H1 (cell line): ENCODE measurements at regions not wholly inside any gene's neighbourhood (a gene's known extent, or its start where the extent isn't known, plus 50 kb on each side); places are given as distances from the start of the nearest gene placed in this dataset.

Source experiments
- CTCF ChIA-PET: fragments of 300-600 bp; sonication (Branson Sonifier 250); formaldehyde crosslinking; loops from one replicate; lab custom pipeline; 2021; ENCODE audit not compliant: partially characterized antibody; lab: Charles Lee
- POLR2A ChIA-PET: fragments of 300-600 bp; sonication (Branson Sonifier 250); formaldehyde crosslinking; loops from one replicate; lab custom pipeline; 2021; ENCODE audit warnings: inconsistent platforms; ENCODE audit not compliant: partially characterized antibody; lab: Charles Lee
- DNase-seq, 2 experiments: peaks; one replicate each; pipeline versions ENCODE4 v3.0.0 to v3.0.0-alpha.2; 2010 to 2022; ENCODE audit warnings: low spot score in 2 of 2, low read depth in 1 of 2, mixed read lengths in 1 of 2
- FAIRE-seq: peaks from 2 replicates; lab custom pipeline; 2011; peaks lifted over from hg19 to GRCh38; lab: Jason Lieb, UNC
- H2AFZ ChIP-seq: 2 replicates; pipeline ENCODE4 v1.8.1; 2012; ENCODE audit warnings: low read length, inconsistent platforms
- H2AK5ac ChIP-seq: 2 replicates; pipeline ENCODE4 v1.6.1; 2013; ENCODE audit warnings: low read depth, low read length
- H2BK120ac ChIP-seq: replicated peaks from 2 replicates; pipeline ENCODE3; 2013; ENCODE audit warnings: low read depth, low read length, inconsistent platforms
- H2BK12ac ChIP-seq: 2 replicates; pipeline ENCODE4 v1.6.1; 2013; ENCODE audit warnings: low read depth, low read length
- H2BK15ac ChIP-seq: 2 replicates; pipeline ENCODE4 v1.6.1; 2013; ENCODE audit warnings: low read length
- H2BK20ac ChIP-seq: 2 replicates; pipeline ENCODE4 v1.6.1; 2013; ENCODE audit warnings: low read length
- H2BK5ac ChIP-seq: 2 replicates; pipeline ENCODE4 v1.6.1; 2013; ENCODE audit warnings: low read depth, low read length
- H3K14ac ChIP-seq: 2 replicates; pipeline ENCODE4 v1.6.1; 2013; ENCODE audit warnings: inconsistent platforms; ENCODE audit not compliant: insufficient read length
- H3K18ac ChIP-seq: 2 replicates; pipeline ENCODE4 v1.6.1; 2013; ENCODE audit warnings: low read length; ENCODE audit errors: extremely low read depth
- H3K23ac ChIP-seq: 2 replicates; pipeline ENCODE4 v1.6.1; 2013; ENCODE audit warnings: inconsistent platforms; ENCODE audit not compliant: insufficient read length
- H3K23me2 ChIP-seq: 2 replicates; pipeline ENCODE4 v1.6.1; 2013; ENCODE audit warnings: low read depth, low read length
- H3K27ac ChIP-seq: 2 replicates; pipeline ENCODE4 v1.6.1; 2011; ENCODE audit warnings: low read depth, low read length, inconsistent platforms
- H3K27me3 ChIP-seq, 4 experiments: replicated peaks in 1 of 4; 1 replicate in 1 of 4; 2 replicates in 3 of 4; pipeline versions ENCODE4 v1.6.1 to v1.8.1; 2011 to 2013; ENCODE audit warnings: low read length in 3 of 4, mild to moderate bottlenecking in 3 of 4, inconsistent platforms in 2 of 4, mixed read lengths in 2 of 4, moderate library complexity in 1 of 4; ENCODE audit not compliant: control insufficient read depth in 3 of 4, insufficient read depth in 3 of 4; ENCODE audit errors: extremely low read depth in 1 of 4
- H3K36me3 ChIP-seq, 4 experiments: 2 replicates each; pipeline versions ENCODE4 v1.6.1 to v1.8.1; 2011 to 2013; ENCODE audit warnings: mild to moderate bottlenecking in 4 of 4, low read length in 3 of 4, moderate library complexity in 2 of 4, control low read depth in 1 of 4, inconsistent platforms in 1 of 4; ENCODE audit not compliant: insufficient read depth in 4 of 4, control insufficient read depth in 2 of 4
- H3K4ac ChIP-seq: replicated peaks from 2 replicates; pipeline ENCODE3; 2013; ENCODE audit warnings: low read length, low read depth, mixed read lengths, inconsistent platforms; ENCODE audit not compliant: insufficient read length
- H3K4me1 ChIP-seq, 4 experiments: replicated peaks in 1 of 4; 1 replicate in 1 of 4; 2 replicates in 3 of 4; pipeline versions ENCODE4 v1.6.1 to v1.8.1; 2011 to 2013; ENCODE audit warnings: low read length in 3 of 4, inconsistent platforms in 2 of 4, mixed read lengths in 1 of 4; ENCODE audit not compliant: insufficient read depth in 4 of 4, control insufficient read depth in 3 of 4
- H3K4me2 ChIP-seq, 2 experiments: 2 replicates each; pipeline versions ENCODE4 v1.6.1 to v1.8.1; 2011 to 2013; ENCODE audit warnings: low read depth in 2 of 2, low read length in 2 of 2, control low read depth in 1 of 2, inconsistent platforms in 1 of 2, mild to moderate bottlenecking in 1 of 2; ENCODE audit not compliant: insufficient read depth in 1 of 2
- H3K4me3 ChIP-seq, 4 experiments: fragments of 200-600, 300-600 bp in 1 of 4; sonication (generic), shearing (Covaris generic), sonication (Bioruptor Twin) in 1 of 4; 2 replicates each; pipeline versions ENCODE4 v1.5.1 to v1.8.1; 2011 to 2016; ENCODE audit warnings: low read length in 4 of 4, low read depth in 3 of 4, control low read depth in 2 of 4, inconsistent platforms in 2 of 4, mild to moderate bottlenecking in 2 of 4, mixed read lengths in 1 of 4, moderate library complexity in 1 of 4; ENCODE audit not compliant: insufficient read depth in 2 of 4; ENCODE audit errors: extremely low read depth in 1 of 4
- H3K56ac ChIP-seq: replicated peaks from 2 replicates; pipeline ENCODE3; 2013; ENCODE audit warnings: low read depth, mild to moderate bottlenecking, mixed read lengths, low read length, inconsistent platforms; ENCODE audit not compliant: insufficient read length
- H3K79me1 ChIP-seq: 2 replicates; pipeline ENCODE4 v1.6.1; 2013; ENCODE audit warnings: low read depth, low read length, control low read depth
- H3K79me2 ChIP-seq, 2 experiments: 2 replicates each; pipeline versions ENCODE4 v1.6.1 to v1.8.1; 2012 to 2013; ENCODE audit warnings: low read length in 2 of 2, mild to moderate bottlenecking in 2 of 2, inconsistent platforms in 1 of 2; ENCODE audit not compliant: insufficient read depth in 2 of 2, control insufficient read depth in 1 of 2
- H3K9ac ChIP-seq, 4 experiments: replicated peaks in 1 of 4; 1 replicate in 1 of 4; 2 replicates in 3 of 4; pipeline versions ENCODE4 v1.6.1 to v1.8.1; 2011 to 2013; ENCODE audit warnings: low read depth in 3 of 4, low read length in 3 of 4, control low read depth in 2 of 4, mild to moderate bottlenecking in 2 of 4, moderate library complexity in 2 of 4, inconsistent platforms in 1 of 4; ENCODE audit errors: extremely low read depth in 1 of 4
- H3K9me3 ChIP-seq, 2 experiments: 2 replicates each; pipeline versions ENCODE4 v1.6.1 to v1.8.1; 2012 to 2013; ENCODE audit warnings: mild to moderate bottlenecking in 2 of 2, moderate library complexity in 2 of 2, control low read depth in 1 of 2, inconsistent platforms in 1 of 2, low read depth in 1 of 2, low read length in 1 of 2, mixed read lengths in 1 of 2; ENCODE audit not compliant: insufficient read depth in 2 of 2
- H4K20me1 ChIP-seq, 2 experiments: replicated peaks in 1 of 2; 2 replicates each; pipeline versions ENCODE3 to v1.8.1; 2011 to 2013; ENCODE audit warnings: inconsistent platforms in 2 of 2, low read length in 2 of 2, mild to moderate bottlenecking in 1 of 2; ENCODE audit not compliant: insufficient read depth in 2 of 2, control insufficient read depth in 1 of 2
- H4K5ac ChIP-seq: 2 replicates; pipeline ENCODE4 v1.6.1; 2013; ENCODE audit warnings: low read length, low read depth, mixed read lengths, inconsistent platforms; ENCODE audit not compliant: insufficient read length
- H4K8ac ChIP-seq: 2 replicates; pipeline ENCODE4 v1.8.0; 2013; ENCODE audit warnings: mild to moderate bottlenecking, moderate library complexity, low read length, inconsistent platforms; ENCODE audit not compliant: insufficient read depth; ENCODE audit errors: extremely low read depth
- H4K91ac ChIP-seq: replicated peaks from 2 replicates; pipeline ENCODE3; 2013; ENCODE audit warnings: low read length, mixed read lengths, inconsistent platforms; ENCODE audit not compliant: insufficient read length
- WGBS, 2 experiments: shearing (Covaris generic) in 1 of 2; methylation state at CpG; one replicate each; pipeline versions ENCODE4 v1.1.6 to v1.1.7; 2013 to 2015; ENCODE audit warnings: low lambda C conversion rate in 2 of 2, mixed read lengths in 2 of 2, inconsistent platforms in 1 of 2, low coverage in 1 of 2, missing lambda C conversion rate in 1 of 2; ENCODE audit not compliant: insufficient replicate concordance in 2 of 2, insufficient coverage in 1 of 2, insufficient read length in 1 of 2; ENCODE audit errors: extremely low coverage in 1 of 2, missing lambda C conversion rate in 1 of 2; 5-methylcytosine and 5-hydroxymethylcytosine counted together

- H2BK5ac ChIP-seq, result no peak overlapping the region
- H3K79me1 ChIP-seq, result no peaks in the 10 kb centered on the region
- H3K36me3 ChIP-seq, result no peaks in the 10 kb centered on the region
- no peak overlapping the region for H3K18ac ChIP-seq
- H3K27ac ChIP-seq, result no peak overlapping the region
- H3K4me1 ChIP-seq, result no peaks in the 10 kb centered on the region
- H4K5ac ChIP-seq, result no peak overlapping the region
- H3K23ac ChIP-seq, result no peak overlapping the region
- WGBS, 2 experiments, result 55% methylated on average over 4 of the region's 4 CpGs; no CpG with 5 or more reads in 1 of the 2 experiments
- no peaks in the 10 kb centered on the region for H3K9me3 ChIP-seq
- no peaks in the 10 kb centered on the region for H3K79me2 ChIP-seq
- DNase-seq (no peak), FAIRE-seq (no peak)
- no peak overlapping the region for H2BK20ac ChIP-seq
- no peak overlapping the region for H3K4me2 ChIP-seq
- no peak overlapping the region for H2AK5ac ChIP-seq
- ChIA-PET CTCF (interaction anchor here (0.8 to 5.3 kb wide), 9 partner anchors 12 to 239 kb away, joined by 3 to 26 read pairs (median 4); no protein-coding TSS in a partner anchor), POLR2A (interaction anchor here (0.6 kb wide), 1 partner anchor 116 kb away, joined by 3 read pairs; no protein-coding TSS in a partner anchor)
- no peaks in the 10 kb centered on the region for H3K23me2 ChIP-seq
- H4K20me1 ChIP-seq, result no peaks in the 10 kb centered on the region
- H3K14ac ChIP-seq, result no peak overlapping the region
- no peak overlapping the region for H3K4me3 ChIP-seq
- no peak overlapping the region for H4K91ac ChIP-seq
- no peak overlapping the region for H2BK15ac ChIP-seq
- H3K4ac ChIP-seq, result no peak overlapping the region
- no peak overlapping the region for H2AFZ ChIP-seq
- no peak overlapping the region for H4K8ac ChIP-seq
- H2BK120ac ChIP-seq, result no peak overlapping the region
- no peak overlapping the region for H3K56ac ChIP-seq
- no peak overlapping the region for H3K9ac ChIP-seq
- H3K27me3 ChIP-seq, result no peaks in the 10 kb centered on the region
- no peak overlapping the region for H2BK12ac ChIP-seq
Measured at GRCh38 chrX:136954930-136955329, 74.4 kb upstream of the RBMX start.
